IMR-90 (cell line): ENCODE measurements at regions not wholly inside any gene's neighbourhood (a gene's known extent, or its start where the extent isn't known, plus 50 kb on each side); places are given as distances from the start of the nearest gene placed in this dataset.

ENCODE experiments used
- ATAC-seq: fragments of 200-7000 bp; cut with Tn5 transposase; 2 replicates; pipeline ENCODE4 v1.9.1; 2020; ENCODE audit warnings: low read depth, mild to moderate bottlenecking, moderate library complexity
- BruUV-seq: library from RNA; stranded (reverse); fragments of 400-500 nt; replicated peaks from 2 replicates; lab custom pipeline; 2021; lab: Mats Ljungman, UMichigan
- CTCF ChIA-PET: fragments of 300-600 bp; formaldehyde crosslinking; extraction: SDS; loops from one replicate; lab custom pipeline; 2021; ENCODE audit warnings: antibody characterized with exemption; lab: Yijun Ruan, JAX
- POLR2A ChIA-PET: fragments of 300-600 bp; sonication (Branson Sonifier 250); formaldehyde crosslinking; loops from one replicate; lab custom pipeline; 2022; ENCODE audit warnings: antibody characterized with exemption; ENCODE audit not compliant: unreplicated experiment; lab: Charles Lee
- DNase-seq: peaks from one replicate; pipeline ENCODE4 v3.0.0; 2013
- H2AFZ ChIP-seq: replicated peaks from 2 replicates; pipeline ENCODE3; 2013; ENCODE audit warnings: low read length, mild to moderate bottlenecking; ENCODE audit not compliant: poor library complexity
- H2AK5ac ChIP-seq: 2 replicates; pipeline ENCODE4 v1.6.1; 2013; ENCODE audit warnings: low read depth, low read length, inconsistent platforms
- H2AK9ac ChIP-seq: replicated peaks from 2 replicates; pipeline ENCODE3; 2013; ENCODE audit warnings: mild to moderate bottlenecking, low read depth, low read length, moderate library complexity; ENCODE audit not compliant: poor library complexity
- H2BK120ac ChIP-seq: 2 replicates; pipeline ENCODE4 v1.6.1; 2013; ENCODE audit warnings: low read depth, low read length, inconsistent platforms
- H2BK15ac ChIP-seq: 3 replicates; pipeline ENCODE4 v1.6.1; 2013; ENCODE audit warnings: low read depth, low read length, inconsistent platforms
- H2BK20ac ChIP-seq: 2 replicates; pipeline ENCODE4 v1.6.1; 2013; ENCODE audit warnings: low read depth, mild to moderate bottlenecking, inconsistent platforms, low read length, moderate library complexity
- H2BK5ac ChIP-seq: 2 replicates; pipeline ENCODE4 v1.6.1; 2013; ENCODE audit warnings: mild to moderate bottlenecking, low read depth, low read length, inconsistent platforms; ENCODE audit not compliant: poor library complexity, severe bottlenecking
- H3K14ac ChIP-seq: replicated peaks from 2 replicates; pipeline ENCODE4 v1.6.1; 2013; ENCODE audit warnings: low read depth, low read length, inconsistent platforms
- H3K18ac ChIP-seq: 2 replicates; pipeline ENCODE4 v1.6.1; 2013; ENCODE audit warnings: low read depth, low read length, control low read depth
- H3K23ac ChIP-seq: 2 replicates; pipeline ENCODE4 v1.6.1; 2013; ENCODE audit warnings: low read depth, low read length, inconsistent platforms
- H3K27ac ChIP-seq: 2 replicates; pipeline ENCODE4 v1.5.1; 2013; ENCODE audit warnings: mild to moderate bottlenecking, control low read depth, low read length; ENCODE audit not compliant: insufficient read depth
- H3K27me3 ChIP-seq: 2 replicates; pipeline ENCODE4 v1.6.1; 2013; ENCODE audit warnings: low read length; ENCODE audit not compliant: control insufficient read depth, insufficient read depth
- H3K36me3 ChIP-seq: 2 replicates; pipeline ENCODE4 v1.6.1; 2013; ENCODE audit warnings: low read length, mixed read lengths; ENCODE audit not compliant: control insufficient read depth, insufficient read depth
- H3K4ac ChIP-seq: 2 replicates; pipeline ENCODE4 v1.6.1; 2013; ENCODE audit warnings: low read depth, low read length, inconsistent platforms
- H3K4me1 ChIP-seq: 2 replicates; pipeline ENCODE4 v1.6.1; 2013; ENCODE audit warnings: low read length, mixed read lengths; ENCODE audit not compliant: control insufficient read depth, insufficient read depth
- H3K4me2 ChIP-seq: 2 replicates; pipeline ENCODE4 v1.6.1; 2013; ENCODE audit warnings: low read depth, mild to moderate bottlenecking, control low read depth, low read length, moderate library complexity
- H3K4me3 ChIP-seq: 2 replicates; pipeline ENCODE4 v1.5.1; 2013; ENCODE audit warnings: low read depth, mild to moderate bottlenecking, control low read depth, low read length, moderate library complexity; ENCODE audit not compliant: insufficient read depth
- H3K56ac ChIP-seq: 2 replicates; pipeline ENCODE4 v1.6.1; 2013; ENCODE audit warnings: low read length, inconsistent platforms; ENCODE audit not compliant: insufficient read depth; ENCODE audit errors: extremely low read depth
- H3K79me1 ChIP-seq, 2 experiments: 2 replicates each; pipeline ENCODE4 v1.6.1; 2013; ENCODE audit warnings: low read length in 2 of 2, inconsistent platforms in 1 of 2, low read depth in 1 of 2
- H3K9ac ChIP-seq: 2 replicates; pipeline ENCODE4 v1.6.1; 2013; ENCODE audit warnings: low read depth, low read length, control low read depth
- H3K9me1 ChIP-seq: 2 replicates; pipeline ENCODE4 v1.6.1; 2013; ENCODE audit warnings: low read length, inconsistent platforms; ENCODE audit not compliant: insufficient read depth
- H3K9me3 ChIP-seq: 2 replicates; pipeline ENCODE4 v1.6.1; 2013; ENCODE audit warnings: low read length; ENCODE audit not compliant: control insufficient read depth, insufficient read depth
- H4K20me1 ChIP-seq: 2 replicates; pipeline ENCODE4 v1.6.1; 2013; ENCODE audit warnings: low read length, inconsistent platforms; ENCODE audit not compliant: insufficient read depth
- H4K5ac ChIP-seq: 2 replicates; pipeline ENCODE4 v1.6.1; 2013; ENCODE audit warnings: mild to moderate bottlenecking, low read depth, low read length, control low read depth
- H4K8ac ChIP-seq, 2 experiments: 2 replicates each; pipeline ENCODE4 v1.6.1; 2013; ENCODE audit warnings: low read depth in 2 of 2, low read length in 2 of 2, control low read depth in 1 of 2, inconsistent platforms in 1 of 2
- H4K91ac ChIP-seq: 2 replicates; pipeline ENCODE4 v1.6.1; 2013; ENCODE audit warnings: low read depth, low read length, inconsistent platforms; ENCODE audit not compliant: insufficient read depth
- CEBPB ChIP-seq: IDR thresholded peaks from 2 replicates; pipeline ENCODE4 v1.6.1; 2012; ENCODE audit warnings: low read depth, low read length, improper control_type of control experiment
- MAZ ChIP-seq: IDR thresholded peaks from 2 replicates; pipeline ENCODE4 v1.6.1; 2012; ENCODE audit warnings: low read depth, mild to moderate bottlenecking, low read length, improper control_type of control experiment, moderate library complexity, borderline replicate concordance
- POLR2A ChIP-seq: IDR thresholded peaks from 2 replicates; pipeline ENCODE4 v1.6.1; 2012; ENCODE audit warnings: mild to moderate bottlenecking, low read depth, low read length
- RCOR1 ChIP-seq: IDR thresholded peaks from 2 replicates; pipeline ENCODE4 v1.6.1; 2012; ENCODE audit warnings: mild to moderate bottlenecking, low read length, improper control_type of control experiment; ENCODE audit not compliant: insufficient replicate concordance
- SMC3 ChIP-seq: fragments of 150-350 bp; IDR thresholded peaks from 2 replicates; pipeline ENCODE4 v1.6.1; 2016; ENCODE audit warnings: low read depth, mild to moderate bottlenecking, antibody characterized with exemption, low read length, moderate library complexity
- USF2 ChIP-seq: fragments of 150-350 bp; IDR thresholded peaks from 2 replicates; pipeline ENCODE4 v1.6.1; 2017; ENCODE audit warnings: mild to moderate bottlenecking, antibody characterized with exemption, low read length, low read depth
- WGBS, 2 experiments: methylation state at CpG; one replicate each; pipeline versions ENCODE4 v1.1.5 to v1.1.7; 2013; ENCODE audit warnings: missing lambda C conversion rate in 2 of 2; ENCODE audit not compliant: insufficient read length in 1 of 2; ENCODE audit errors: extremely low coverage in 2 of 2; 5-methylcytosine and 5-hydroxymethylcytosine counted together
- dilution Hi-C: fragments of 300-500 bp; cut with HindIII; formaldehyde crosslinking; loops from one replicate; pipeline ENCODE4 v1.14.3; 2018; ENCODE audit warnings: low sequenced_read_pairs; ENCODE audit not compliant: unreplicated experiment
- in situ Hi-C: fragments of 300-500 bp; cut with MboI; formaldehyde crosslinking; loops from 3 replicates; pipeline ENCODE4 v1.14.3; 2019; ENCODE audit warnings: low sequenced_read_pairs, inconsistent platforms, mixed read lengths
- intact Hi-C: fragments of 100-400 bp; cut with micrococcal nuclease; formaldehyde crosslinking; loops from 2 replicates; pipeline ENCODE4 v1.10.0; 2022

- no peak overlapping the region for H3K4me3 ChIP-seq
- H3K18ac ChIP-seq, result no peak overlapping the region
- ChIA-PET POLR2A (no interaction called here), CTCF (no interaction called here)
- H2BK120ac ChIP-seq, result no peak overlapping the region
- H3K23ac ChIP-seq, result no peak overlapping the region
- H3K9me3 ChIP-seq, result peaks cover 2% of the 10 kb centered on the region
- no peak overlapping the region for H4K8ac ChIP-seq
- H3K79me1 ChIP-seq, result no peaks in the 10 kb centered on the region
- no peak overlapping the region for H3K14ac ChIP-seq
- no peak overlapping the region for H2AK5ac ChIP-seq
- H3K4me2 ChIP-seq, result no peak overlapping the region
- in situ Hi-C loops (no loop called here), intact Hi-C loops (no loop called here), dilution Hi-C loops (no loop called here)
- H2BK15ac ChIP-seq, result no peak overlapping the region
- WGBS, 2 experiments, result no CpG with 5 or more reads among the region's 2 CpGs
- no TSS peak for BruUV-seq
- TF ChIP-seq USF2 (no peak), SMC3 (no peak), RCOR1 (no peak), POLR2A (no peak), MAZ (no peak), CEBPB (no peak)
- H2AK9ac ChIP-seq, result no peak overlapping the region
- H3K4me1 ChIP-seq, result no peaks in the 10 kb centered on the region
- H3K27ac ChIP-seq, result no peak overlapping the region
- H4K20me1 ChIP-seq, result no peaks in the 10 kb centered on the region; the same call in 1 of the 2 replicates
- H3K4ac ChIP-seq, result no peak overlapping the region
- no peak overlapping the region for H2AFZ ChIP-seq
- H3K56ac ChIP-seq, result no peak overlapping the region
- no peak overlapping the region for H2BK5ac ChIP-seq
- H3K9me1 ChIP-seq, result no peaks in the 10 kb centered on the region
- no peak for DNase-seq
- H3K27me3 ChIP-seq, result no peaks in the 10 kb centered on the region
- no peak overlapping the region for H3K9ac ChIP-seq
- H3K36me3 ChIP-seq, result no peaks in the 10 kb centered on the region
- no peak for ATAC-seq
- H2BK20ac ChIP-seq, result no peak overlapping the region
- H4K91ac ChIP-seq, result no peak overlapping the region
- no peak overlapping the region for H4K5ac ChIP-seq
Measured at GRCh38 chr14:84420221-84420620, 1109.7 kb upstream of the FLRT2 start.
